GM12878 (cell line): ENCODE measurements at regions not wholly inside any gene's neighbourhood (a gene's known extent, or its start where the extent isn't known, plus 50 kb on each side); places are given as distances from the start of the nearest gene placed in this dataset.

Source experiments
- ATAC-seq: fragments of 200-7000 bp; cut with Tn5 transposase; 3 replicates; pipeline ENCODE4 v1.9.1; 2020; ENCODE audit warnings: mild to moderate bottlenecking, moderate library complexity
- BruUV-seq: library from RNA; stranded (reverse); fragments of 400-500 nt; replicated peaks from 2 replicates; lab custom pipeline; 2021; lab: Mats Ljungman, UMichigan
- CTCF ChIA-PET: fragments of 300-600 bp; sonication (Branson Sonifier 250); formaldehyde crosslinking; extraction: SDS; loops from one replicate; lab custom pipeline; 2021; ENCODE audit warnings: inconsistent platforms; lab: Yijun Ruan, JAX
- POLR2A ChIA-PET: fragments of 350-600 bp; formaldehyde crosslinking; extraction: SDS; loops from one replicate; lab custom pipeline; 2021; ENCODE audit warnings: inconsistent platforms; lab: Charles Lee
- RAD21 ChIA-PET: fragments of 300-600 bp; sonication (Branson Sonifier 250); formaldehyde crosslinking; loops from one replicate; lab custom pipeline; 2023; ENCODE audit warnings: antibody characterized with exemption; ENCODE audit not compliant: unreplicated experiment; lab: Charles Lee
- SMC1A ChIA-PET: fragments of 300-600 bp; sonication (Branson Sonifier 250); formaldehyde crosslinking; loops from one replicate; lab custom pipeline; 2023; ENCODE audit not compliant: unreplicated experiment, uncharacterized antibody; lab: Charles Lee
- DNase-seq: peaks from one replicate; pipeline ENCODE4 v3.0.0-alpha.2; 2011; ENCODE audit warnings: low read depth, low spot score
- FAIRE-seq: peaks from 3 replicates; lab custom pipeline; 2011; peaks lifted over from hg19 to GRCh38; lab: Jason Lieb, UNC
- H2AFZ ChIP-seq: 2 replicates; pipeline ENCODE4 v1.6.0; 2011; ENCODE audit warnings: low read depth, low read length, control low read depth; ENCODE audit not compliant: control insufficient read depth
- H3K27ac ChIP-seq: 2 replicates; pipeline ENCODE4 v1.5.1; 2011; ENCODE audit warnings: control low read depth; ENCODE audit not compliant: control insufficient read depth, insufficient read depth
- H3K27me3 ChIP-seq, 2 experiments: replicated peaks in 1 of 2; 2 replicates each; pipeline versions ENCODE4 v1.6.0 to v1.6.1; 2011; ENCODE audit warnings: low read length in 1 of 2; ENCODE audit not compliant: control insufficient read depth in 2 of 2, insufficient read depth in 2 of 2
- H3K36me3 ChIP-seq, 2 experiments: 2 replicates each; pipeline ENCODE4 v1.5.1; 2011; ENCODE audit warnings: low read length in 1 of 2; ENCODE audit not compliant: control insufficient read depth in 2 of 2, insufficient read depth in 2 of 2
- H3K4me1 ChIP-seq: 2 replicates; pipeline ENCODE4 v1.6.1; 2011; ENCODE audit warnings: mild to moderate bottlenecking, low read length, moderate library complexity, mixed read lengths; ENCODE audit not compliant: control insufficient read depth, insufficient read depth
- H3K4me2 ChIP-seq: 2 replicates; pipeline ENCODE4 v1.6.0; 2011; ENCODE audit warnings: control low read depth; ENCODE audit not compliant: control insufficient read depth, insufficient read depth
- H3K4me3 ChIP-seq: fragments of 200-600 bp; sonication (generic); 2 replicates; pipeline ENCODE4 v1.5.1; 2016
- H3K79me2 ChIP-seq: 2 replicates; pipeline ENCODE4 v1.6.0; 2011; ENCODE audit warnings: low read length; ENCODE audit not compliant: control insufficient read depth, insufficient read depth
- H3K9ac ChIP-seq: 2 replicates; pipeline ENCODE4 v1.8.0; 2011; ENCODE audit warnings: low read length, control low read depth, mixed read lengths; ENCODE audit not compliant: control insufficient read depth, insufficient read depth
- H3K9me3 ChIP-seq: replicated peaks from 3 replicates; pipeline ENCODE4 v1.5.1; 2011; ENCODE audit warnings: mild to moderate bottlenecking, low read length; ENCODE audit not compliant: control insufficient read depth, insufficient read depth
- H4K20me1 ChIP-seq: 2 replicates; pipeline ENCODE4 v1.6.0; 2011; ENCODE audit not compliant: control insufficient read depth, insufficient read depth
- BHLHE40 ChIP-seq, 2 experiments: fragments of 450-650 bp in 1 of 2; IDR thresholded peaks; 2 replicates each; pipeline ENCODE4 v1.6.1; 2011 to 2017; ENCODE audit warnings: low read depth in 2 of 2, borderline replicate concordance in 1 of 2, improper control_type of control experiment in 1 of 2, low read length in 1 of 2, mild to moderate bottlenecking in 1 of 2
- CEBPB ChIP-seq, 2 experiments: fragments of 150-350 bp in 1 of 2; IDR thresholded peaks; 2 replicates each; pipeline ENCODE4 v1.6.1; 2012 to 2014; ENCODE audit warnings: low read depth in 2 of 2, low read length in 2 of 2, borderline replicate concordance in 1 of 2, inconsistent platforms in 1 of 2
- CHD1 ChIP-seq: IDR thresholded peaks from 2 replicates; pipeline ENCODE4 v1.6.1; 2012; ENCODE audit warnings: low read depth, low read length, improper control_type of control experiment
- FOXM1 ChIP-seq: IDR thresholded peaks from 2 replicates; pipeline ENCODE4 v1.6.1; 2012; ENCODE audit warnings: low read depth, mild to moderate bottlenecking, inconsistent platforms, low read length, moderate library complexity
- NFXL1 ChIP-seq: fragments of 450-650 bp; IDR thresholded peaks from 2 replicates; pipeline ENCODE4 v1.6.1; 2017; ENCODE audit warnings: antibody characterized with exemption, mild to moderate bottlenecking, borderline replicate concordance
- RAD51 ChIP-seq: fragments of 450-650 bp; IDR thresholded peaks from 2 replicates; pipeline ENCODE4 v1.6.1; 2016; ENCODE audit warnings: moderate library complexity, mild to moderate bottlenecking, inconsistent platforms
- RB1 ChIP-seq: fragments of 450-650 bp; formaldehyde crosslinking; IDR thresholded peaks from 2 replicates; pipeline ENCODE4 v1.6.1; 2017; ENCODE audit warnings: mild to moderate bottlenecking, borderline replicate concordance
- RCOR1 ChIP-seq: conservative IDR thresholded peaks from 2 replicates; pipeline ENCODE4 v1.6.1; 2012; ENCODE audit warnings: low read depth, low read length, improper control_type of control experiment
- SMAD1 ChIP-seq: fragments of 450-650 bp; IDR thresholded peaks from 2 replicates; pipeline ENCODE4 v1.6.1; 2018; ENCODE audit warnings: mild to moderate bottlenecking, low read depth; ENCODE audit not compliant: partially characterized antibody
- SP1 ChIP-seq: IDR thresholded peaks from one replicate; pipeline ENCODE4 v1.6.1; 2011; ENCODE audit warnings: low read depth, low read length
- SPI1 ChIP-seq: IDR thresholded peaks from 2 replicates; pipeline ENCODE4 v1.6.1; 2011; ENCODE audit warnings: low read depth, mild to moderate bottlenecking, low read length, moderate library complexity, borderline replicate concordance; ENCODE audit not compliant: insufficient read depth
- TCF12 ChIP-seq: IDR thresholded peaks from 2 replicates; pipeline ENCODE4 v1.6.1; 2011; ENCODE audit warnings: low read depth, mild to moderate bottlenecking, low read length
- TCF3 ChIP-seq: IDR thresholded peaks from 2 replicates; pipeline ENCODE4 v1.6.1; 2012; ENCODE audit warnings: low read depth, mild to moderate bottlenecking, low read length, borderline replicate concordance; ENCODE audit not compliant: insufficient read depth
- WRNIP1 ChIP-seq: IDR thresholded peaks from 2 replicates; pipeline ENCODE4 v1.6.1; 2011; ENCODE audit warnings: low read depth, low read length, improper control_type of control experiment, borderline replicate concordance
- YY1 ChIP-seq: IDR thresholded peaks from 2 replicates; pipeline ENCODE4 v1.6.1; 2011; ENCODE audit warnings: low read depth, mild to moderate bottlenecking, low read length
- ZNF207 ChIP-seq: fragments of 450-650 bp; IDR thresholded peaks from 2 replicates; pipeline ENCODE4 v1.6.1; 2014; ENCODE audit warnings: antibody characterized with exemption, mild to moderate bottlenecking, borderline replicate concordance
- ZNF24 ChIP-seq: fragments of 450-650 bp; IDR thresholded peaks from 2 replicates; pipeline ENCODE4 v1.6.1; 2017; ENCODE audit warnings: antibody characterized with exemption, mild to moderate bottlenecking
- WGBS: methylation state at CpG from one replicate; pipeline ENCODE4 v1.1.6; 2016; ENCODE audit warnings: low lambda C conversion rate; ENCODE audit not compliant: insufficient replicate concordance, insufficient coverage; ENCODE audit errors: missing lambda C conversion rate; 5-methylcytosine and 5-hydroxymethylcytosine counted together
- in situ Hi-C: fragments of 300-500 bp; cut with MboI; formaldehyde crosslinking; loops from 9 replicates; pipeline ENCODE4 v1.14.3; 2018; ENCODE audit warnings: mixed read lengths
- intact Hi-C: fragments of 100-400 bp; cut with micrococcal nuclease; formaldehyde crosslinking; loops from one replicate; pipeline ENCODE4 v1.14.2; 2022; ENCODE audit not compliant: unreplicated experiment
- TF ChIP-seq, protein P1 (sequence below): IDR thresholded peaks from 2 replicates; pipeline ENCODE4 v1.6.1; 2012; ENCODE audit warnings: low read depth, low read length, improper control_type of control experiment
- TF ChIP-seq, protein P2 (sequence below): IDR thresholded peaks from 2 replicates; pipeline ENCODE4 v1.6.1; 2011; ENCODE audit warnings: low read depth, low read length, improper control_type of control experiment, borderline replicate concordance

DNA sequence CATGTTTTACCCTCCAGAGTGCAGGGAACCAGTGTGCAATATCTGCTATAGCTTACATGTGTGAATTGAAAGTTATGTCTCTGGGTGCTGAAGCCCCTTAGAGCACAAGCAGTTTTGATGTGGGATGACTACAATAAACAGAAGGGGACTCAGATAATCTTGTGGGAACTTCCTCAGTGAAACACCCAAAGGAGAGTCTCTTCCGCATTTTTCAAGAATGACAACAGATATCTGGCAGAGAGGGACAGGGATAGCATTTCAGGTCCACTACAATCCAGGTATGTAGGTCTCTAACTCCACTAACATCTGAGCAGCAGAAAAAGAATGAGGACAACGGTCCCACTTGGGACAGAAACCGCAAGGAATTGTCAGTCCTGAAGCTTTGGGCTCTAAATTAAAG lies 67.6 kb upstream of the PDE4B start:
- no TSS peak for BruUV-seq
- H3K36me3 ChIP-seq = no peaks in the 10 kb centered on the region
- in situ Hi-C loops = no loop called here
- ATAC-seq (no peak), FAIRE-seq (no peak), DNase-seq (no peak)
- ChIA-PET SMC1A (interaction anchor here (0.5 to 0.6 kb wide), 2 partner anchors 139 to 1500 kb away, joined by 3 read pairs; no protein-coding TSS in a partner anchor), RAD21 (no interaction called here), POLR2A (no interaction called here), CTCF (no interaction called here)
- WGBS = 30% methylated on average over 3 of the region's 3 CpGs
- no peak overlapping the region for H2AFZ ChIP-seq
- no peak overlapping the region for H3K27ac ChIP-seq
- no peaks in the 10 kb centered on the region; a peak in 2 of 4 replicates for H3K27me3 ChIP-seq
- no peak for TF ChIP-seq NFXL1
- TF ChIP-seq RAD51 = no peak
- TF ChIP-seq RB1 = no peak
- TF ChIP-seq BHLHE40 (IDR thresholded peaks at IDR 0.05; ENCODE audit: borderline replicate concordance in 1 of 2, low read depth in 2 of 2, low read length in 1 of 2) = no peak
- TF ChIP-seq SMAD1 = no peak
- TF ChIP-seq, protein P1, sequence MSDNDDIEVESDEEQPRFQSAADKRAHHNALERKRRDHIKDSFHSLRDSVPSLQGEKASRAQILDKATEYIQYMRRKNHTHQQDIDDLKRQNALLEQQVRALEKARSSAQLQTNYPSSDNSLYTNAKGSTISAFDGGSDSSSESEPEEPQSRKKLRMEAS = no peak
- TF ChIP-seq YY1 = no peak
- no peak for TF ChIP-seq SPI1
- TF ChIP-seq CEBPB (IDR thresholded peaks at IDR 0.05; ENCODE audit: borderline replicate concordance in 1 of 2, low read depth in 2 of 2, low read length in 2 of 2) = no peak
- TF ChIP-seq ZNF24 = no peak
- TF ChIP-seq TCF3 = no peak
- TF ChIP-seq, protein P2, sequence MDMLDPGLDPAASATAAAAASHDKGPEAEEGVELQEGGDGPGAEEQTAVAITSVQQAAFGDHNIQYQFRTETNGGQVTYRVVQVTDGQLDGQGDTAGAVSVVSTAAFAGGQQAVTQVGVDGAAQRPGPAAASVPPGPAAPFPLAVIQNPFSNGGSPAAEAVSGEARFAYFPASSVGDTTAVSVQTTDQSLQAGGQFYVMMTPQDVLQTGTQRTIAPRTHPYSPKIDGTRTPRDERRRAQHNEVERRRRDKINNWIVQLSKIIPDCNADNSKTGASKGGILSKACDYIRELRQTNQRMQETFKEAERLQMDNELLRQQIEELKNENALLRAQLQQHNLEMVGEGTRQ = no peak
- no peak for TF ChIP-seq TCF12
- TF ChIP-seq FOXM1 = no peak
- no peak for TF ChIP-seq CHD1
- no peak for TF ChIP-seq SP1
- TF ChIP-seq WRNIP1 = no peak
- no peak for TF ChIP-seq RCOR1
- TF ChIP-seq ZNF207 = no peak
- intact Hi-C loops = no loop called here
- no peak overlapping the region for H3K4me2 ChIP-seq
- H3K9me3 ChIP-seq = no peaks in the 10 kb centered on the region
- peaks cover 3% of the 10 kb centered on the region; the same call in 1 of the 2 replicates for H4K20me1 ChIP-seq
- H3K9ac ChIP-seq = no peak overlapping the region
- no peaks in the 10 kb centered on the region for H3K4me1 ChIP-seq
- H3K79me2 ChIP-seq = no peaks in the 10 kb centered on the region
- no peak overlapping the region for H3K4me3 ChIP-seq
